ENCODE measurements at regions not wholly inside any gene's neighbourhood (a gene's known extent, or its start where the extent isn't known, plus 50 kb on each side); places are given as distances from the start of the nearest gene placed in this dataset.

- whole genome bisulfite sequencing, 2 donors: 16 to 28% methylated on average over 2 of the region's 2 CpGs
- Histone ChIP-seq H3K27me3 (no peaks in the 10 kb centered on the region), H3K4me1 (no peaks in the 10 kb centered on the region), H3K27ac (no peak overlapping the region), H3K9me3 (no peaks in the 10 kb centered on the region), H3K36me3 (replicated peaks in 1 of 2; ENCODE audit: insufficient read depth in 1 of 2, low read depth in 2 of 2) (no peaks in the 10 kb centered on the region), H3K4me3 (no peak overlapping the region)
- no peak for DNase-seq
- no peak for TF ChIP-seq CTCF (IDR thresholded peaks at IDR 0.05)
- no peak for TF ChIP-seq POLR2A (IDR thresholded peaks at IDR 0.05)
- ATAC-seq: no peak
- intact Hi-C loops (cut with DNase I): no loop called here
Measured at GRCh38 chr2:180669016-180669415, 311.4 kb upstream of the UBE2E3 start.

- Histone ChIP-seq H3K27ac (no peak overlapping the region), H3K36me3 (replicated peaks in 1 of 2; ENCODE audit: insufficient read depth in 1 of 2, low read depth in 2 of 2) (no peaks in the 10 kb centered on the region), H3K27me3 (no peaks in the 10 kb centered on the region), H3K9me3 (no peaks in the 10 kb centered on the region), H3K4me3 (no peak overlapping the region), H3K4me1 (no peaks in the 10 kb centered on the region)
- WGBS, 2 donors: 87% methylated on average over 2 of the region's 2 CpGs
- intact Hi-C loops (cut with DNase I): no loop called here
- no peak for ATAC-seq
- DNase-seq: no peak
- TF ChIP-seq POLR2A (IDR thresholded peaks at IDR 0.05) (no peak), CTCF (IDR thresholded peaks at IDR 0.05) (no peak)
Measured at GRCh38 chr2:180664507-180664906, 315.9 kb upstream of the UBE2E3 start.

- intact Hi-C loops (cut with DNase I): no loop called here
- H3K36me3 ChIP-seq (replicated peaks in 1 of 2; ENCODE audit: insufficient read depth in 1 of 2, low read depth in 2 of 2): no peaks in the 10 kb centered on the region
- H3K27me3 ChIP-seq: no peaks in the 10 kb centered on the region
- H3K4me1 ChIP-seq: no peaks in the 10 kb centered on the region
- DNase-seq (no peak), ATAC-seq (no peak)
- no peaks in the 10 kb centered on the region for H3K9me3 ChIP-seq
- H3K27ac ChIP-seq: no peak overlapping the region
- TF ChIP-seq POLR2A (IDR thresholded peaks at IDR 0.05) (no peak), CTCF (IDR thresholded peaks at IDR 0.05) (no peak)
- WGBS, 2 donors: 50 to 62% methylated on average over 3 of the region's 3 CpGs
- no peak overlapping the region for H3K4me3 ChIP-seq
Measured at GRCh38 chr2:180662941-180663471, 317.4 kb upstream of the UBE2E3 start.

GRCh38 chr2:180662521-180662920, 317.9 kb upstream of the UBE2E3 start:
- 47 to 62% methylated on average over 1 of the region's 1 CpG for WGBS, 2 donors
- intact Hi-C loops (cut with DNase I): no loop called here
- DNase-seq: no peak

More at GRCh38 chr2:180662521-180662920, 317.9 kb upstream of the UBE2E3 start:
- TF ChIP-seq CTCF (IDR thresholded peaks at IDR 0.05): no peak
- no peak for TF ChIP-seq POLR2A (IDR thresholded peaks at IDR 0.05)
- no peaks in the 10 kb centered on the region for H3K36me3 ChIP-seq (replicated peaks in 1 of 2; ENCODE audit: insufficient read depth in 1 of 2, low read depth in 2 of 2)
- no peaks in the 10 kb centered on the region for H3K4me1 ChIP-seq
- no peaks in the 10 kb centered on the region for H3K9me3 ChIP-seq
- no peak overlapping the region for H3K4me3 ChIP-seq
- no peak for ATAC-seq
- H3K27ac ChIP-seq: no peak overlapping the region
- no peaks in the 10 kb centered on the region for H3K27me3 ChIP-seq
